ENCODE measurements at regions not wholly inside any gene's neighbourhood (a gene's known extent, or its start where the extent isn't known, plus 50 kb on each side); places are given as distances from the start of the nearest gene placed in this dataset.

- no peaks in the 10 kb centered on the region for H3K36me3 Mint-ChIP-seq (ENCODE audit: insufficient read depth, unreplicated experiment)
- H3K4me1 Mint-ChIP-seq (ENCODE audit: low read depth, unreplicated experiment): no peaks in the 10 kb centered on the region
- CTCF ChIA-PET: no interaction called here
- H3K27me3 Mint-ChIP-seq (ENCODE audit: unreplicated experiment): no peaks in the 10 kb centered on the region
- no TSS peak for BruUV-seq (replicated peaks)
- no peak for TF ChIP-seq CTCF (IDR thresholded peaks at IDR 0.05; ENCODE audit: unreplicated experiment)
- peaks cover 25% of the 10 kb centered on the region for H3K9me3 Mint-ChIP-seq (ENCODE audit: low read depth, unreplicated experiment)
- no peak for DNase-seq
- no peak overlapping the region for H3K4me3 Mint-ChIP-seq (ENCODE audit: low read depth, unreplicated experiment)
- H3K27ac Mint-ChIP-seq (ENCODE audit: unreplicated experiment): no peak overlapping the region
- intact Hi-C loops (cut with micrococcal nuclease; ENCODE audit: unreplicated experiment): no loop called here
These were observed 60.9 kb upstream of the CHRM2 start for GRCh38 chr7:136807598-136807997.

GRCh38 chr7:136803028-136803427 lies 65.4 kb upstream of the CHRM2 start:
- Mint-ChIP-seq H3K4me3 (ENCODE audit: low read depth, unreplicated experiment) (no peak overlapping the region), H3K27ac (ENCODE audit: unreplicated experiment) (no peak overlapping the region), H3K27me3 (ENCODE audit: unreplicated experiment) (no peaks in the 10 kb centered on the region), H3K4me1 (ENCODE audit: low read depth, unreplicated experiment) (no peaks in the 10 kb centered on the region), H3K36me3 (ENCODE audit: insufficient read depth, unreplicated experiment) (no peaks in the 10 kb centered on the region), H3K9me3 (ENCODE audit: low read depth, unreplicated experiment) (peaks cover 21% of the 10 kb centered on the region)
- CTCF ChIA-PET: no interaction called here
- intact Hi-C loops (cut with micrococcal nuclease; ENCODE audit: unreplicated experiment): no loop called here
- no TSS peak for BruUV-seq (replicated peaks)
- DNase-seq: no peak
- no peak for TF ChIP-seq CTCF (IDR thresholded peaks at IDR 0.05; ENCODE audit: unreplicated experiment)

- Mint-ChIP-seq H3K27ac (ENCODE audit: unreplicated experiment) (no peak overlapping the region), H3K27me3 (ENCODE audit: unreplicated experiment) (no peaks in the 10 kb centered on the region), H3K4me1 (ENCODE audit: low read depth, unreplicated experiment) (no peaks in the 10 kb centered on the region), H3K36me3 (ENCODE audit: insufficient read depth, unreplicated experiment) (no peaks in the 10 kb centered on the region), H3K4me3 (ENCODE audit: low read depth, unreplicated experiment) (no peak overlapping the region), H3K9me3 (ENCODE audit: low read depth, unreplicated experiment) (peaks cover 11% of the 10 kb centered on the region)
- TF ChIP-seq CTCF (IDR thresholded peaks at IDR 0.05; ENCODE audit: unreplicated experiment): no peak
- DNase-seq: no peak
- BruUV-seq (replicated peaks): no TSS peak
- CTCF ChIA-PET: no interaction called here
- intact Hi-C loops (cut with micrococcal nuclease; ENCODE audit: unreplicated experiment): no loop called here
These were observed 84.5 kb upstream of the CHRM2 start for GRCh38 chr7:136783934-136784333.

GRCh38 chr7:136741941-136742340 lies 126.5 kb upstream of the CHRM2 start:
- Mint-ChIP-seq H3K27ac (ENCODE audit: unreplicated experiment) (no peak overlapping the region), H3K36me3 (ENCODE audit: insufficient read depth, unreplicated experiment) (no peaks in the 10 kb centered on the region), H3K27me3 (ENCODE audit: unreplicated experiment) (no peaks in the 10 kb centered on the region), H3K4me3 (ENCODE audit: low read depth, unreplicated experiment) (no peak overlapping the region), H3K4me1 (ENCODE audit: low read depth, unreplicated experiment) (no peaks in the 10 kb centered on the region), H3K9me3 (ENCODE audit: low read depth, unreplicated experiment) (peaks cover 14% of the 10 kb centered on the region)
- DNase-seq: no peak
- no TSS peak for BruUV-seq (replicated peaks)
- CTCF ChIA-PET: no interaction called here
- TF ChIP-seq CTCF (IDR thresholded peaks at IDR 0.05; ENCODE audit: unreplicated experiment): no peak
- intact Hi-C loops (cut with micrococcal nuclease; ENCODE audit: unreplicated experiment): no loop called here

- no peak for TF ChIP-seq CTCF (IDR thresholded peaks at IDR 0.05; ENCODE audit: unreplicated experiment)
- DNase-seq: no peak
- intact Hi-C loops (cut with micrococcal nuclease; ENCODE audit: unreplicated experiment): no loop called here
- no peak overlapping the region for H3K4me3 Mint-ChIP-seq (ENCODE audit: low read depth, unreplicated experiment)
- BruUV-seq (replicated peaks): no TSS peak
- CTCF ChIA-PET: no interaction called here
- H3K27me3 Mint-ChIP-seq (ENCODE audit: unreplicated experiment): no peaks in the 10 kb centered on the region
- H3K36me3 Mint-ChIP-seq (ENCODE audit: insufficient read depth, unreplicated experiment): no peaks in the 10 kb centered on the region
- peaks cover 14% of the 10 kb centered on the region for H3K9me3 Mint-ChIP-seq (ENCODE audit: low read depth, unreplicated experiment)
- H3K27ac Mint-ChIP-seq (ENCODE audit: unreplicated experiment): no peak overlapping the region
- no peaks in the 10 kb centered on the region for H3K4me1 Mint-ChIP-seq (ENCODE audit: low read depth, unreplicated experiment)
These were observed 139.5 kb upstream of the CHRM2 start for GRCh38 chr7:136728945-136729344.
